GM19351 (cell line): ENCODE measurements at regions not wholly inside any gene's neighbourhood (a gene's known extent, or its start where the extent isn't known, plus 50 kb on each side); places are given as distances from the start of the nearest gene placed in this dataset.

ENCODE experiments used
- ATAC-seq: cut with Tn5 transposase; IDR thresholded peaks from one replicate; pipeline ENCODE4 v1.9.1; 2021; ENCODE audit warnings: mild to moderate bottlenecking, moderate library complexity; ENCODE audit not compliant: unreplicated experiment

DNA sequence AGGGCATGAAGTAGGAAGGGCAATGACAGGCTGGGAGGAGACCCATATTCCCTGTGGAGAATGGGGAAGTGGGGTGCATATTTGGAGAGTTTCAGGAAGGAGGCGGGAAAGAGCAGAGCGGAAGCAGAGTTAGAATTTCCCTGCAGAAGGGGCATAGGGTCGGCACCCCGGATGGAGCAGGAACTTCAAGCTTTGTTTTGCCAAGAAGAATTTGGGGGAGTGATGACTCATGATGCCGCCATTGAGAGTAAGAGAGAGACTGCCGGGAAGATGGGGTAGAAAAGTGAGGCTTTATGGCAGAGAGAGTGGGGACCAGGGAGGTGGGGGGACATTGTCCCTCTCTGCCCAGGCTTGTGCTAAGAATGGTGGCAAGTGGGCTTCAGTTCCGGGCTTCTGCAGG, 50.3 kb upstream of the EPB41L1 start:
- ATAC-seq = no peak
